Activated T-cell treated with anti-CD3 and anti-CD28 coated beads for 1 hour (primary cell): ENCODE measurements at regions not wholly inside any gene's neighbourhood (a gene's known extent, or its start where the extent isn't known, plus 50 kb on each side); places are given as distances from the start of the nearest gene placed in this dataset.

Source experiments
- DNase-seq: peaks from one replicate; pipeline ENCODE4 v3.0.0-alpha.2; 2020; ENCODE audit warnings: low read depth

DNA sequence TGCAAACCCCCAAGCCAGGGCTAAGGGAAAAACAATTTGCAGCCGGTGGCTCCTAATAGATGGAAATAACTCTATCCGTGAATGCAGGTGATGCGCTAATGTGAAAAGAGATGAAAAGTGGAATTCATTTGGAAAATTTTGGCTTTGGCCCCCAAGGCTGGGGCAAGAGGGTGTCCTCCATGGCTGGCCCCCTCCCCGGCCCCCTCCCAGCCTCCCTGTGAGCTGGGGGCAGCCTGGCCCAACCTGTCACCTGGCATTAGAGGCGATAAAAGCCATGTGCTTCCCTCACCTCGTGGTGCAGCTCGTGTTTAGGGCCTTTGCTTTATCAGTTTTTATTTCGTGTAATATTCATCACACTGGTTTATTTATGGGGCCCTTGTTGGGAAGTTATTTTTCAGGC is 267.2 kb downstream of the ENGASE start:
- DNase-seq, result no peak

GRCh38 chr17:79341222-79341780 is 266.7 kb downstream of the ENGASE start:
- DNase-seq, result no peak

- no peak for DNase-seq
Measured at GRCh38 chr17:79340333-79341221, 266.0 kb downstream of the ENGASE start.

- no peak for DNase-seq
Measured at GRCh38 chr17:79339321-79339720, 264.7 kb downstream of the ENGASE start.

DNA sequence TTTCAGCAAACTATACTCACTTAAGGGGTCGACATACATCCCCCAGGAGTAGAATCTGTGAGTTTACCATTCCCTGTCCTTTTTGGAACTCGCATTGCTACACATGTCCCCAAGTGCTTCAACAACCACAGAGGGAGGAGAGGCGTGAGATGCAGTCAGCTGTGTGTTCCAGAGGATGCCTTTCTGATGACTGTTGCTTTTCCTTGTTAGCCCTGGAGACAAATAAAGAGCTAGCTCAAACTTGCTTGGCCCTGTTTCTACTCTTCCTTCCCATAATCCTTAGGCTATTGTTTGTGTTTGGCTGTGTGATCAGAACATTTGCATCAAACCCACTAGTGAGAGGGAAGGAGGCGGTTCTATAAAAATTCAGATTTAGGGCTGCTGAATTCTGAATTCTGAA is 264.0 kb downstream of the ENGASE start:
- no peak for DNase-seq

DNA sequence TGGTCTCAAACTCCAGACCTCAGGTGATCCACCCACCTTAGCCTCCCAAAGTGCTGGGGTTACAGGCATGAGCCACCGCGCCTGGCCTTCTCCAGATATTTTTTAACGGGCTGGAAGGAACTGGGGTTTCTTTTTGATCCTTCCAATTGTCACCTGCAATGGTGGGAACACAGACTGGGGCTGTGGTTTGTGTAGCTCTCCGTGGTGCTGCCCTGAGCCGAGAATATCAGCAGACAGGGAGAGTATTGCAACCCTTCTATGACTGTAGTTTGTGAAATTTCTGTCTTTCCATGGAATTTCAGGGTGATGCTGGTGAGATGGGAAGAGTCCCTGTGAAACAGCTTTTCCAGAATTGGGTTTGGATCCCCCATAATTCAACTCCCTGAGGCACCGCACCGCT is 263.5 kb downstream of the ENGASE start:
- DNase-seq, result no peak

- DNase-seq, result no peak
Measured at GRCh38 chr17:79337053-79337452, 262.4 kb downstream of the ENGASE start.

GRCh38 chr17:79335456-79335855 is 260.8 kb downstream of the ENGASE start:
- no peak for DNase-seq

- no peak for DNase-seq
Measured at GRCh38 chr17:79332011-79332554, 257.5 kb downstream of the ENGASE start.

- no peak for DNase-seq
Measured at GRCh38 chr17:79331492-79331891, 256.9 kb downstream of the ENGASE start.

DNA sequence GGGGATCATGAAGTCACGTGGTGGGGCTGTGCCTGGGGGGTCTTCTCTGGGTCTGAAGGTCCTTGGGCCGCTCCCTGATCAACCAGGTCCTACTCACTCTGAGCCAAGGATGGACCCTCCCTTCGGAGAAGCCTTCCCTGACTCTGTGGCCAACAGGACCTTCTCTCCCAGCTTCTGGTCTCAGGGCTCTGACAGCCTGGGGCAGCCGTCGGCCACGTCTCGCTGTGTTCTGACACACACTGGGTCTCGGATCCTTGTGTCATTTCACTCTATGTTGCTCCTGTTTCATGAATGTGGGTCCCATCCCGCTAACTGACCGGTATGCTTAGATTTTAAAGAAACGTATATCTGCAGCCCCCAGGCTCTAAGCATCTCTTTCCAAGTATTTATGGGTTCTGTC is 256.1 kb downstream of the ENGASE start:
- DNase-seq, result no peak

GRCh38 chr17:79330229-79330628 is 255.6 kb downstream of the ENGASE start:
- no peak for DNase-seq

- DNase-seq, result no peak
Measured at GRCh38 chr17:79326814-79327213, 252.2 kb downstream of the ENGASE start.

- no peak for DNase-seq
Measured at GRCh38 chr17:79325709-79326430, 251.2 kb downstream of the ENGASE start.

DNA sequence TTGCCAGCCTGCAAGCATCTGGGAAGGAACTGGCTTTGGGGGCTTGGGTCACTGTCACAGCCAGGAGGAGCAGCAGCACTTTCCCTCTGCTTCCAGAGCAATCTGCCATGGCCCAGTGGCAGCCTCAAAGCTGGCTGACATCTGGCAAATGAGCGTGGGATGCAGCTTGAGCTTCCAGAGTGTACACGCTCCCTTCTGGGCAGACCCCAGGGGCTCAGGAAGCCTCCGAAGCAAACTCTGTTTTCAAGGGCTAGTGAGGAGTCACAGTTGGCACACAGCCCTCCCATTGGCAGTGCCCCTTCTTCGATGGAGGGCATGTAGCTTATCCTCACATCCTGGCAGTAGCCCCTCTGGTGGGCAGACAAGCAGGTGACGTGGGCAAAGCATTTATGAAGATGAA is 249.6 kb downstream of the ENGASE start:
- no peak for DNase-seq

GRCh38 chr17:79323566-79323965 is 248.9 kb downstream of the ENGASE start:
- no peak for DNase-seq

DNA sequence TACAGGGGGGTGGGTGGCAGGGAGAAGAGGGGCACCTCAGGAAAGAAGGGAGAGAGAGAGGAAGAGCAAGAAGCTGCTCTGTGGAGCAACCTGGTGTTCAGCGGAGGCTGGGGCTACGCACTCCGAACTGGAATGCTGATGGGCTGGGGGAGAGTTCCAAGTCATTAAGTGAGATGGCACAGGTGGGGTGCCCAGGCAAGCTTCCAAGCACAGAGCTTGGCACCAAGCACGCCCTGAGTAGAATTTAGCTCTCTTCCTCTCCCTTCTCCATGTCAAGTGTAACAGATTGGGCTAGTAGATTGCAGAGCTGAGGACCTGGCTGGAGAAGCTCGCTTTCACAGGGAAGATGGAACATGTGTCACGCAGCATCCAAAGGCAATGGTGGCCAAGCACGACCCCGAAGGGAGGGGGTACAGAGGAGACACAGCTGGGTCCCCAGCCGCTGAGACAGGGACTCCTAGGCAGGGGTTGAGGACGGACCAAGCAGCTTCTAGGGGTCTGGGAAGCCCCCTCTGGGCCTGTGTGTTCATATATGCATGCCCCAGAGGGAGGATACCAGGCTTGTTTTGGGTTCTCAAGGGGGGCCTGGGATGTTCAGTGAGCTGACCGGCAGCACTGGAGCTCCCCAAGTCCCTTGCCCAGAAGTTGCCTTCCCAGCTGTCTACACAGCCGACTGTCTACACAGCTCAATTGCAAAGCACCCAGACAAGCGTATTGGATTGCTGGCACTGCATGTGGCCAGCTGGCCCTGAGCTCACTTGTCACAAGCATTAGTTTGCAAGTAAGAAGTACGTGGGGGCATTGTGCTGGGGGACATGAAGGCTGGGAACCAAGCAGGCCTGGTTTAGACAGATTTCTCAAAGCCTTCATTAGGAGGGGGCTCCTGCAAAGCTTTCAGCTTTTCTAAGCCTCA is 247.8 kb downstream of the ENGASE start:
- no peak for DNase-seq

DNA sequence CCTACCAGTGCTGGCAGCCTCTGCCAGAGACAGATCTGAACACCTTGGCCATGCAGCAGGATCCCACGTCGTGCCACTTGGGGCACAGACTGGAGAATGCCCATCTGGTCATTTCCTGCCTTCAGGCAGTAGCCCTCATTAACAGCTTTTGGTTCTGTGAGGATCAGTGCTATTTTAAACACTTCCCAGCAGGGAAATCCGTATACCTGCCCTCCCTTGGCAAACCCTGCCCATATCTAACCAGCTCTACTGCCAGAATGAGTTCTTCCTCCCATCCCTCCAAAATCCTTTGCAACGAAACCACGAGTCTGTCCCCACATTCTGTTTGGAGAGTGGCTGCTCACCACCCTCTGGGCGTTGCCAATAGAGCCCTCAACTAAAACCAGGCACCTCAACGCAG is 245.7 kb downstream of the ENGASE start:
- no peak for DNase-seq

DNA sequence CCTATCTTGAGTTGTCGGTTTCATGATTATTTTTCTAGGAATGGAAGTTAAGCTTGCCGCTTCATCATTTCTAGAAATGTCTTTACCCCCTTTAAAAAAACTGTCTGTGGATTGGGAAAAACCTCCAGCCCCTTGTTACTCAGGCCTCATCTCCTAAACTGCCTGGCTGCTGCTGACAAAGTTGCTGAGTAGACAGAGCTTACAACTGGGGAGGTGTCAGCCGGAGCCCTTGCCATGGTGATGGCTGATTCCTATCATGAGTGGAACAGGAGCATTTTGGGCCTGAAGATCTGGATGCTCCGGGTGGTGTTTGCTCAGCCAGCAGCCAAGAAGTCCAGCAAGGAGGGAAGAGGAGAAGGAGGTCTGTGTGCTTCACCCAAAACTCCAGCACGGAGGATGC is 243.3 kb downstream of the ENGASE start:
- DNase-seq, result no peak

DNA sequence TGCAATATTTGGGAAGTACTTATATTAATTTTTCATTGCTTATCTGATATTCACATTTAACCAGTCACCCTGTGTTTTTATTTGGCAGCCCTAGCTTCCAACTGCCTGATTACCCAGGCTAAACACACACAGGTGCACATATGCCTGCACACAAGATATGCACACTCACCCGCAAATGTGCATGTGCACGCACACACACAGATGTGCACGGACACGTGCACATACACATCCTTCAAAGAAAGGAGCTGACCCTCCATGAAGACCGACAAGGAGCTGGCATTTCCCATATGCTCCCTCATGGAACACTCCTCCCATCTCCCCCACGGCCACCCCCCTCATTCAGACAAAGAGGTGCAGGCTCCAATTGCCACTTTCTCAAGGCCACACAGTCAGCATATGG is 242.2 kb downstream of the ENGASE start:
- DNase-seq, result no peak

DNA sequence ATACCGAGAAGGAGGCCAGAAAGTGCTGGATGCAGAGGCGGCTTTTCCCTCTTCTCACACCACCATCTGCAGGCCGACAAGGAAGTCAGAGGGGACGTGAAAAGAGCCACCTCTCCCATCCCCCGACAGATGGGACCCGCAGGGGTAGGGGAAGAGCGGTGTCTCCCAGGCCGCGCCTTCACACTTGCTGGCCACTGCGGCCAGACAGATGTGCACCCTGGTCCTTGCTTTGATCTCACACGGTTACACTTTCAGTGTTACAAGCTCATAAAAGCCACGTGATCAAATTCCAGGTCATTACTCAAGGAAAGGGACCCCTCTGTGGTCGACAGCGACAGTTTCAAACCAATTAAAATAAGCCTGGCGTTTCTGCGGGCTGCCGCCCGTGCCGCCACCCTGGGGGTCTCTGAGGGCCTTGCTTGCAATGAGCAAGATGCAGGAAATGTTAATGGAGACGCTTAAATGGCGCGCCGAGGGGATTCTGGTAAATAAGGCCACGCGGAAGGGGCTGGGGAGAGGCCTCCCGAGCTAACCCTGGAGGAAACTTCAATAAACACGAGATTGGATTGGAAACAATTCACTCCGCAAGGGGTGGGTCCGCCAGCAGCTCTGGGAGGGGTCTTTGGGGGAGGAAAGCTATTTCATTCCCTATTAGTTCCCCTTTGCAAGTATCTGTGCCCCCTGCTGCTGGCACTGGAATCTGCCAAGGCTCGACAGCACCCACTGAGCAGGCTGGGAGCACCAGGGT is 240.9 kb downstream of the ENGASE start:
- no peak for DNase-seq
